ENCODE measurements at regions not wholly inside any gene's neighbourhood (a gene's known extent, or its start where the extent isn't known, plus 50 kb on each side); places are given as distances from the start of the nearest gene placed in this dataset.

DNA sequence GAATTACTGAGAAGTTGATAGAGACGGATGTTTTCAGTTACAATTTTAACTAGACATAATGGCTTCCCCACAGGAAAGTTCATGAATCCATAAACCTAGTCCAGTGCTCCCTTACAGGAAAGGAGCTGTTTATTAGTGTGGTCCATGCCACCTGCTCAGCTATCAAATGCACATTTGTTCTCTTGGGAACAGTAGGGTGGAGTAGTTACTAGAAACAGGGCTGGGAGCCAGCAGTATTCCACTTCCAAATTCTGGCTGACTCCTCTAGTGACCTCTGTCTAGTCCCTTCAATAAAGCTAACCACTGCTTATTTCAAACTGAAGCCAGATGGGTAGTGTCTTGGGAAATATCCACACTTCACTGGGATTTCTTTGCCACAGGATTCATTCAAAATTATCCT is 88.4 kb upstream of the TLL1 start:
- Histone ChIP-seq H3K9me2 (ENCODE audit: insufficient read depth) (no peaks in the 10 kb centered on the region; the same call in 1 of the 2 replicates), H3F3A (ENCODE audit: insufficient read depth) (no peaks in the 10 kb centered on the region), H3K4me2 (ENCODE audit: unreplicated experiment) (no peak overlapping the region), H3K4me3 (no peak overlapping the region), H3K36me3 (ENCODE audit: low read depth) (no peaks in the 10 kb centered on the region), H3K27me3 (replicated peaks; ENCODE audit: insufficient read depth) (no peaks in the 10 kb centered on the region), H3K4me1 (ENCODE audit: insufficient read depth) (no peaks in the 10 kb centered on the region), H4K20me1 (ENCODE audit: insufficient read depth) (no peaks in the 10 kb centered on the region), H2AFZ (no peak overlapping the region), H3K9ac (no peak overlapping the region), H3K27ac (no peak overlapping the region), H3K79me2 (ENCODE audit: insufficient read depth) (no peaks in the 10 kb centered on the region), H3K9me3 (ENCODE audit: low read depth) (no peaks in the 10 kb centered on the region)
- DNase-seq, result no peak
- in situ Hi-C loops (cut with MboI), result no loop called here
- WGBS, 2 experiments (ENCODE audit: low coverage in 1 of 2, low lambda C conversion rate in 2 of 2, missing lambda C conversion rate in 2 of 2), result 20 to 26% methylated on average over 1 of the region's 1 CpG
- no peak for TF ChIP-seq EZH2phosphoT487 (IDR thresholded peaks at IDR 0.05; ENCODE audit: insufficient read depth, low read depth)
- no peak for TF ChIP-seq EZH2 (IDR thresholded peaks at IDR 0.05; ENCODE audit: insufficient read depth, poor library complexity, severe bottlenecking)

DNA sequence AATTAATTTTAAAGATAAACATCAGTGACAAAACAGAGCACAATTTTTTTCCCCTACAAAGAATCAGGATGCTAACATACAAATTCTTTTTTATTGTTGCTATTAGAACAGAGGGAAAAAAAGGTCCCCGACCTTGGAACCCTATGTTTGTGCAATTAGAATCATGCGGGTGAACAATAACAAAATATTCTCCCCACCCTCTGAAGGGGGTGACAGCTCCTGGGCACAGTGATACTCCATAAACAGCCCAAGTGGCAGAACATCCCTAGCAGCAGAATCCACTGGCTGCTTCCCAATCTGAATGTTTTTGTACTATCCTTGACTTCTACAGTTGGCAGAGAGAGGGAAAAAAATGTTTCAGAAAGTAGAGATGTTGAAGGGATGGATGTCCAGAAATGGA is 87.7 kb upstream of the TLL1 start:
- Histone ChIP-seq H3K9ac (no peak overlapping the region), H4K20me1 (ENCODE audit: insufficient read depth) (no peaks in the 10 kb centered on the region), H3K27ac (no peak overlapping the region), H3K27me3 (replicated peaks; ENCODE audit: insufficient read depth) (no peaks in the 10 kb centered on the region), H3K4me3 (no peak overlapping the region), H3K9me3 (ENCODE audit: low read depth) (no peaks in the 10 kb centered on the region), H3K4me2 (ENCODE audit: unreplicated experiment) (no peak overlapping the region), H3K4me1 (ENCODE audit: insufficient read depth) (no peaks in the 10 kb centered on the region), H3K79me2 (ENCODE audit: insufficient read depth) (no peaks in the 10 kb centered on the region), H3K9me2 (ENCODE audit: insufficient read depth) (no peaks in the 10 kb centered on the region; the same call in 1 of the 2 replicates), H3F3A (ENCODE audit: insufficient read depth) (no peaks in the 10 kb centered on the region), H2AFZ (no peak overlapping the region), H3K36me3 (ENCODE audit: low read depth) (no peaks in the 10 kb centered on the region)
- in situ Hi-C loops (cut with MboI), result no loop called here
- DNase-seq, result no peak
- TF ChIP-seq EZH2 (IDR thresholded peaks at IDR 0.05; ENCODE audit: insufficient read depth, poor library complexity, severe bottlenecking), result no peak
- no peak for TF ChIP-seq EZH2phosphoT487 (IDR thresholded peaks at IDR 0.05; ENCODE audit: insufficient read depth, low read depth)
- WGBS, 2 experiments (ENCODE audit: low coverage in 1 of 2, low lambda C conversion rate in 2 of 2, missing lambda C conversion rate in 2 of 2), result 11 to 29% methylated on average over 2 of the region's 2 CpGs

DNA sequence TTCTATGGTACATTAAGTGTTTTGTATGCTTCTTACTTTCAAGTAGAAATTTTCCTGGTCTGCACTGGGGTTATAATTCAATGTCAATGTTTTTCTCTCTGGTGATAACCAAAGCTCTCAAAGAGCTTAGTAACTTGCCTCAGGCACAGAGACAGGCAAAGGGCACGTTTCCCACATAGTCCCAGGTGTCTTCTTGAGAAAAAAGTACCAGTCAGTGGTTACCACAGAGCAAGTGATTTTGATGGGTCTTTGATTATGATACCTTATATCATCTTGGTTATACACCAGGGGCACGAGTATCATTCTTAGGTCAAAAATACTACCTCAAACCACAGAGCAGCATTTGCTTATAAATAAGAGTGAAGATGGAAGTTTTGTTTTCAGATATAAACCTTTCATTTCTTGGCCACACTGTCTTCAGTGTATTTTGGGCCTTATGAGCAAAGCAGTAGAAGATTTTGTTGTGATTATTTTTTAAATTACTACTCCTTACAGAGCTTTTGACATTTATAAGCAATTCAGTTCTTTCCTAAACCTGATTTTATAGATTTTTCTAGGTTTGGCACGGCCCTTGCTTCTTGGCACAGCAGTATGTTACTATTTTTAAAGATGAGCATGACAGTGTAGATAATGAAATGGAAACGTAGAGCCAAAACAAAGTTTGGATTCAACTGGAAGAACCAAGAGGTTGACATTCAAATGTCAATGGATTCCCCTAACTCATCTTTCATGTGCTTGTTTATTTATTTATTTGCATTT is 85.3 kb upstream of the TLL1 start:
- Histone ChIP-seq H4K20me1 (ENCODE audit: insufficient read depth) (no peaks in the 10 kb centered on the region), H3K9ac (no peak overlapping the region), H2AFZ (no peak overlapping the region), H3F3A (ENCODE audit: insufficient read depth) (no peaks in the 10 kb centered on the region), H3K9me3 (ENCODE audit: low read depth) (no peaks in the 10 kb centered on the region), H3K27ac (no peak overlapping the region), H3K79me2 (ENCODE audit: insufficient read depth) (no peaks in the 10 kb centered on the region), H3K9me2 (ENCODE audit: insufficient read depth) (no peaks in the 10 kb centered on the region; the same call in 1 of the 2 replicates), H3K4me2 (ENCODE audit: unreplicated experiment) (no peak overlapping the region), H3K36me3 (ENCODE audit: low read depth) (no peaks in the 10 kb centered on the region), H3K4me3 (no peak overlapping the region), H3K4me1 (ENCODE audit: insufficient read depth) (no peaks in the 10 kb centered on the region), H3K27me3 (replicated peaks; ENCODE audit: insufficient read depth) (no peaks in the 10 kb centered on the region)
- DNase-seq, result no peak
- WGBS, 2 experiments (ENCODE audit: low coverage in 1 of 2, low lambda C conversion rate in 2 of 2, missing lambda C conversion rate in 2 of 2), result 3 to 4% methylated on average over 4 of the region's 4 CpGs
- no peak for TF ChIP-seq EZH2 (IDR thresholded peaks at IDR 0.05; ENCODE audit: insufficient read depth, poor library complexity, severe bottlenecking)
- TF ChIP-seq EZH2phosphoT487 (IDR thresholded peaks at IDR 0.05; ENCODE audit: insufficient read depth, low read depth), result no peak
- in situ Hi-C loops (cut with MboI), result no loop called here

DNA sequence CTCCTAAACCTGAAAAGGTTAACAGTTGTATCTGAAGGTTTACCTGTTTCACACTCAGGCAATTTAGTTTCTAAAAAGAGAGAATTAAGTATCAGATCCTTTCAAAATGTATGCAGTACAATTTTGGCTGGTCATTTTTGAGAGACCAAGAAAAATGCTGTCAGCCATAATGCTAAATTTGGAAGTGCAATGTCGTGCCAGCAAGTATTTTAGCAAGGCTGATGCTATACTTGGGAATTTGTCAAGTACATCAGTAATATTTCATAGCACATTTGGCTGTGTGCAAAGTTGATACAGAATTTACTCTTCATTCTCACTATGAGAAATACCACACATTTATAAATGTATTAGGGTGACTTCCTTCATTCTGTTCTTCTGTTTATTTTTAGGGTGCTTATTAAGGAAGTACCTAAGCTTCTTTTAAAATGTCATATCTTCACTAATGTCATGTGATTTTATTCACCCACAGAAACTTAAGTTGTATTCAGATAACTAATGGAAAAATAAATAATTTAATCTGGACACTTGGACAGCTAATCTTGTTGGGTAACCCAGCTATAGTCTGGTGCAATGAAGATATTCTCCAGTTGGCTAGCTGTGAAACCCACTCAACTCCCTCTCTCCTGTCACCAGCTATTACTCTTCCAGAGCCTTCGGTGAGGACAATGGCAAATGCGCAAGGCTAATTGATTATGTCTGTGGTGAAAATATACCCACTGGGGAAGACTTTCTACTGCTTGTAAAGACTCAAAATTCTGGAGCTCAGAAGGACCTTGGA is 84.2 kb upstream of the TLL1 start:
- in situ Hi-C loops (cut with MboI), result no loop called here
- Histone ChIP-seq H3K79me2 (ENCODE audit: insufficient read depth) (no peaks in the 10 kb centered on the region), H2AFZ (no peak overlapping the region), H3K4me1 (ENCODE audit: insufficient read depth) (no peaks in the 10 kb centered on the region), H3K27ac (no peak overlapping the region), H3F3A (ENCODE audit: insufficient read depth) (no peaks in the 10 kb centered on the region), H3K9me2 (ENCODE audit: insufficient read depth) (no peaks in the 10 kb centered on the region), H3K9me3 (ENCODE audit: low read depth) (no peaks in the 10 kb centered on the region), H3K27me3 (replicated peaks; ENCODE audit: insufficient read depth) (no peaks in the 10 kb centered on the region), H3K4me2 (ENCODE audit: unreplicated experiment) (no peak overlapping the region), H3K9ac (no peak overlapping the region), H3K36me3 (ENCODE audit: low read depth) (no peaks in the 10 kb centered on the region), H3K4me3 (no peak overlapping the region), H4K20me1 (ENCODE audit: insufficient read depth) (no peaks in the 10 kb centered on the region)
- no peak for TF ChIP-seq EZH2 (IDR thresholded peaks at IDR 0.05; ENCODE audit: insufficient read depth, poor library complexity, severe bottlenecking)
- no peak for TF ChIP-seq EZH2phosphoT487 (IDR thresholded peaks at IDR 0.05; ENCODE audit: insufficient read depth, low read depth)
- 17 to 18% methylated on average over 3 of the region's 3 CpGs for WGBS, 2 experiments (ENCODE audit: low coverage in 1 of 2, low lambda C conversion rate in 2 of 2, missing lambda C conversion rate in 2 of 2)
- no peak for DNase-seq
